AG04450 (cell line): ENCODE measurements at regions not wholly inside any gene's neighbourhood (a gene's known extent, or its start where the extent isn't known, plus 50 kb on each side); places are given as distances from the start of the nearest gene placed in this dataset.

ENCODE experiments used
- CTCF ChIA-PET: fragments of 300-600, 350-600 bp; formaldehyde crosslinking; extraction: SDS; loops from one replicate; lab custom pipeline; 2022; ENCODE audit warnings: antibody characterized with exemption, inconsistent platforms; lab: Charles Lee
- POLR2A ChIA-PET: fragments of 350-600 bp; formaldehyde crosslinking; extraction: SDS; loops from one replicate; lab custom pipeline; 2021; ENCODE audit warnings: antibody characterized with exemption, inconsistent platforms; lab: Yijun Ruan, JAX
- DNase-seq: peaks from one replicate; pipeline ENCODE4 v3.0.0-alpha.2; 2011; ENCODE audit warnings: low read depth, low spot score
- H3K27ac ChIP-seq: one replicate; pipeline ENCODE4 v1.5.1; 2012; ENCODE audit warnings: low read depth, low read length, control low read depth
- H3K27me3 ChIP-seq: one replicate; pipeline ENCODE4 v1.6.0; 2012; ENCODE audit warnings: low read length; ENCODE audit not compliant: control insufficient read depth, insufficient read depth
- H3K4me3 ChIP-seq: 2 replicates; pipeline ENCODE4 v1.5.1; 2011; ENCODE audit warnings: mild to moderate bottlenecking, low read depth, low read length, control low read depth
- H3K9me3 ChIP-seq: 2 replicates; pipeline ENCODE4 v1.5.1; 2012; ENCODE audit warnings: low read length; ENCODE audit not compliant: control insufficient read depth, insufficient read depth
- CTCF ChIP-seq: IDR thresholded peaks from 2 replicates; pipeline ENCODE4 v1.5.1; 2011; ENCODE audit warnings: low read depth, low read length, control low read depth, inconsistent platforms

GRCh38 chr11:130776061-130776419, 140.2 kb downstream of the SNX19 start:
- Histone ChIP-seq H3K9me3 (peaks cover 6% of the 10 kb centered on the region; the same call in 1 of the 2 replicates), H3K27me3 (no peaks in the 10 kb centered on the region), H3K4me3 (no peak overlapping the region), H3K27ac (no peak overlapping the region)
- TF ChIP-seq CTCF: no peak
- ChIA-PET POLR2A (no interaction called here), CTCF (no interaction called here)
- no peak for DNase-seq

GRCh38 chr11:130778026-130778425, 138.3 kb downstream of the SNX19 start:
- TF ChIP-seq CTCF: no peak
- no peak for DNase-seq
- Histone ChIP-seq H3K9me3 (peaks cover 6% of the 10 kb centered on the region; the same call in 1 of the 2 replicates), H3K4me3 (no peak overlapping the region), H3K27ac (no peak overlapping the region), H3K27me3 (no peaks in the 10 kb centered on the region)
- POLR2A ChIA-PET: no interaction called here
- CTCF ChIA-PET: no interaction called here

GRCh38 chr11:130778705-130779104, 137.6 kb downstream of the SNX19 start:
- DNase-seq: no peak

GRCh38 chr11:130779267-130779666, 137.0 kb downstream of the SNX19 start:
- CTCF ChIA-PET: no interaction called here
- H3K27me3 ChIP-seq: no peaks in the 10 kb centered on the region
- POLR2A ChIA-PET: no interaction called here
- H3K4me3 ChIP-seq: no peak overlapping the region
- no peak overlapping the region for H3K27ac ChIP-seq
- TF ChIP-seq CTCF: no peak
- peaks cover 6% of the 10 kb centered on the region; the same call in 1 of the 2 replicates for H3K9me3 ChIP-seq
- DNase-seq: no peak

More at GRCh38 chr11:130778705-130779104, 137.6 kb downstream of the SNX19 start:
- POLR2A ChIA-PET: no interaction called here
- H3K9me3 ChIP-seq: peaks cover 6% of the 10 kb centered on the region; the same call in 1 of the 2 replicates
- no peak overlapping the region for H3K27ac ChIP-seq
- TF ChIP-seq CTCF: no peak
- CTCF ChIA-PET: no interaction called here
- no peak overlapping the region for H3K4me3 ChIP-seq
- H3K27me3 ChIP-seq: no peaks in the 10 kb centered on the region

GRCh38 chr11:130779943-130780342, 136.3 kb downstream of the SNX19 start:
- ChIA-PET POLR2A (no interaction called here), CTCF (no interaction called here)
- Histone ChIP-seq H3K4me3 (no peak overlapping the region), H3K9me3 (peaks cover 6% of the 10 kb centered on the region; the same call in 1 of the 2 replicates), H3K27me3 (no peaks in the 10 kb centered on the region), H3K27ac (no peak overlapping the region)
- no peak for TF ChIP-seq CTCF
- no peak for DNase-seq
